Liver (tissue), 2 donors: ENCODE measurements at regions not wholly inside any gene's neighbourhood (a gene's known extent, or its start where the extent isn't known, plus 50 kb on each side); places are given as distances from the start of the nearest gene placed in this dataset.

Experiments used
- GABPA ChIP-seq, 2 donors: IDR thresholded peaks in 1 of 2; conservative IDR thresholded peaks in 1 of 2; 2 replicates each; pipeline ENCODE4 v1.6.1; 2016; ENCODE audit warnings: antibody characterized with exemption in 2 of 2, mild to moderate bottlenecking in 1 of 2, moderate library complexity in 1 of 2
- TF ChIP-seq, protein P1 (sequence below): IDR thresholded peaks from 2 replicates; pipeline ENCODE4 v1.6.1; 2016; ENCODE audit warnings: antibody characterized with exemption
- donor health status: healthy.

DNA sequence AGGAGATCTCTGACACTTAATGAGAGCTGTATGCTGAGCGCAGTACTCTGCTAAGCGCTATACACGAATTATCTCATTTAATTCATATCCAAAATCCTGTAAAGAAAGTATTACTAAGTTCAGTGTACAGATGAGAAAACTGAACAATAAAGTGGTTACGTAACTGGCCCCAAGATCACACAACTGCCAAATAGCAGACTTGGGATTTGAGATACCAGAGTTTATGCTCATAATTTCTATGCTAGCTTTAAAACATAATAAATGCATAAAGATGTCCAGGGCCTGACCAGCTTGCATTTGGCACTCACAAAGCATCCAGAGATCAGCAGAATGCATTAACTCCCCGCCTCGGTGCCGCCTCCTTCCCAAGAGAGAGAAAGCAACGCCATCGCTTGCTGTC is 83.2 kb upstream of the PWP1 start:
- TF ChIP-seq GABPA (IDR thresholded peaks at IDR 0.05 in 1 of 2, conservative IDR thresholded peaks at IDR 0.05 in 1 of 2) = no peak
- TF ChIP-seq, protein P1, sequence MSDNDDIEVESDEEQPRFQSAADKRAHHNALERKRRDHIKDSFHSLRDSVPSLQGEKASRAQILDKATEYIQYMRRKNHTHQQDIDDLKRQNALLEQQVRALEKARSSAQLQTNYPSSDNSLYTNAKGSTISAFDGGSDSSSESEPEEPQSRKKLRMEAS = no peak
